ENCODE measurements at regions not wholly inside any gene's neighbourhood (a gene's known extent, or its start where the extent isn't known, plus 50 kb on each side); places are given as distances from the start of the nearest gene placed in this dataset.

GRCh38 chr4:41832961-41833360, 84.4 kb upstream of the PHOX2B start:
- peaks cover 0 to 39% (median 22%) of the 10 kb centered on the region in 7 donors for H3K27me3 ChIP-seq
- H3K27ac ChIP-seq: no peak overlapping the region
- no peaks in the 10 kb centered on the region for H3K4me1 ChIP-seq
- peaks cover 0 to 6% (median 0%) of the 10 kb centered on the region in 11 donors for H3K9me3 ChIP-seq
- H3K4me3 ChIP-seq: no peak overlapping the region
- 30 to 47% methylated on average over 1 of the region's 1 CpG for WGBS, 2 donors
- no peak for DNase-seq
- no peak for ATAC-seq
- H3K36me3 ChIP-seq: no peaks in the 10 kb centered on the region
- intact Hi-C loops (cut with DNase I): no loop called here
- TF ChIP-seq CTCF (IDR thresholded peaks at IDR 0.05): no peak

GRCh38 chr4:41822325-41822724, 73.8 kb upstream of the PHOX2B start:
- Histone ChIP-seq H3K27me3 (peaks cover 0 to 83% (median 37%) of the 10 kb centered on the region in 7 donors), H3K27ac (no peak overlapping the region), H3K4me3 (no peak overlapping the region), H3K9me3 (no peaks in the 10 kb centered on the region), H3K4me1 (no peaks in the 10 kb centered on the region), H3K36me3 (no peaks in the 10 kb centered on the region)
- DNase-seq (no peak), ATAC-seq (no peak)
- no peak for TF ChIP-seq CTCF (IDR thresholded peaks at IDR 0.05)
- WGBS, 2 donors: 80 to 82% methylated on average over 4 of the region's 4 CpGs
- intact Hi-C loops (cut with DNase I): no loop called here

- Histone ChIP-seq H3K27ac (no peak overlapping the region), H3K27me3 (peaks cover 0 to 75% (median 28%) of the 10 kb centered on the region in 7 donors), H3K4me3 (no peak overlapping the region), H3K9me3 (no peaks in the 10 kb centered on the region), H3K36me3 (no peaks in the 10 kb centered on the region), H3K4me1 (peaks cover 0 to 8% (median 0%) of the 10 kb centered on the region in 9 donors)
- intact Hi-C loops (cut with DNase I): no loop called here
- no peak for TF ChIP-seq CTCF (IDR thresholded peaks at IDR 0.05)
- DNase-seq (no peak), ATAC-seq (no peak)
- WGBS, 2 donors: 84 to 85% methylated on average over 2 of the region's 2 CpGs
Measured at GRCh38 chr4:41820473-41820872, 71.9 kb upstream of the PHOX2B start.

- Histone ChIP-seq H3K36me3 (no peaks in the 10 kb centered on the region), H3K27me3 (peaks cover 0 to 75% (median 29%) of the 10 kb centered on the region in 7 donors), H3K27ac (no peak overlapping the region), H3K9me3 (no peaks in the 10 kb centered on the region), H3K4me1 (peaks cover 0 to 8% (median 0%) of the 10 kb centered on the region in 9 donors), H3K4me3 (no peak overlapping the region)
- WGBS, 2 donors: 80 to 90% methylated on average over 3 of the region's 3 CpGs
- ATAC-seq: no peak
- intact Hi-C loops (cut with DNase I): loop anchor here in 1 of 10 donors (5.0 kb wide), 1 partner anchor 127 kb away; no protein-coding TSS in a partner anchor
- no peak for DNase-seq
- no peak for TF ChIP-seq CTCF (IDR thresholded peaks at IDR 0.05)
Measured at GRCh38 chr4:41819621-41820020, 71.1 kb upstream of the PHOX2B start.
